HCT116 (cell line): ENCODE measurements at regions not wholly inside any gene's neighbourhood (a gene's known extent, or its start where the extent isn't known, plus 50 kb on each side); places are given as distances from the start of the nearest gene placed in this dataset.

Source experiments
- ATAC-seq: fragments of 200-7000 bp; cut with Tn5 transposase; 2 replicates; pipeline ENCODE4 v1.9.1; 2020; ENCODE audit warnings: mild to moderate bottlenecking, moderate library complexity
- BruUV-seq: library from RNA; stranded (reverse); fragments of 400-500 nt; replicated peaks from 2 replicates; lab custom pipeline; 2021; lab: Mats Ljungman, UMichigan
- CTCF ChIA-PET: fragments of 300-600 bp; sonication (Branson Sonifier 250); formaldehyde crosslinking; loops from one replicate; lab custom pipeline; 2021; ENCODE audit warnings: antibody characterized with exemption; lab: Charles Lee
- POLR2A ChIA-PET: fragments of 300-600, 350-600 bp; sonication (Branson Sonifier 250); formaldehyde crosslinking; loops from one replicate; lab custom pipeline; 2021; ENCODE audit warnings: antibody characterized with exemption; lab: Charles Lee
- RAD21 ChIA-PET, 2 experiments: fragments of 300-600 bp; sonication (Branson Sonifier 250); formaldehyde crosslinking; loops; one replicate each; lab custom pipeline; 2023; ENCODE audit warnings: low total read pairs in 2 of 2; ENCODE audit not compliant: uncharacterized antibody in 2 of 2, unreplicated experiment in 2 of 2, low non-redundant PET in 1 of 2; lab: Charles Lee
- DNase-seq: peaks from one replicate; pipeline ENCODE4 v3.0.0-alpha.2; 2010; ENCODE audit warnings: low read depth, low spot score
- H2AFZ ChIP-seq: fragments of 200-600 bp; shearing (Covaris generic), sonication (generic); 2 replicates; pipeline ENCODE4 v1.6.1; 2017; ENCODE audit warnings: low read depth, mixed run types, mixed read lengths, antibody characterized with exemption, low read length; ENCODE audit not compliant: poor library complexity, severe bottlenecking
- H3K27ac ChIP-seq: 2 replicates; pipeline ENCODE4 v1.5.1; 2012; ENCODE audit warnings: low read depth, low read length
- H3K27me3 ChIP-seq: fragments of 200-600 bp; sonication (generic); 2 replicates; pipeline ENCODE4 v1.6.1; 2016; ENCODE audit warnings: mixed run types, low read length, mixed read lengths; ENCODE audit not compliant: insufficient read depth
- H3K36me3 ChIP-seq, 2 experiments: fragments of 200-500 bp in 1 of 2; fragments of 200-600 bp in 1 of 2; sonication (Bioruptor generic) in 1 of 2; sonication (generic) in 1 of 2; 2 replicates each; pipeline versions ENCODE4 v1.5.1 to v1.6.1; 2014 to 2016; ENCODE audit warnings: low read length in 2 of 2, inconsistent platforms in 1 of 2, mixed read lengths in 1 of 2, mixed run types in 1 of 2; ENCODE audit not compliant: insufficient read depth in 2 of 2, control insufficient read depth in 1 of 2
- H3K4me1 ChIP-seq, 2 experiments: fragments of 200-600 bp in 1 of 2; sonication (generic) in 1 of 2; 2 replicates each; pipeline versions ENCODE4 v1.5.1 to v1.6.1; 2012 to 2017; ENCODE audit warnings: low read length in 2 of 2, inconsistent platforms in 1 of 2, mild to moderate bottlenecking in 1 of 2, mixed read lengths in 1 of 2, mixed run types in 1 of 2, moderate library complexity in 1 of 2; ENCODE audit not compliant: insufficient read depth in 2 of 2, control insufficient read depth in 1 of 2
- H3K4me2 ChIP-seq: fragments of 200-600 bp; sonication (generic); 2 replicates; pipeline ENCODE4 v1.6.1; 2017; ENCODE audit warnings: mixed run types, low read length, mixed read lengths
- H3K4me3 ChIP-seq, 2 experiments: fragments of 200-600 bp in 1 of 2; sonication (generic) in 1 of 2; replicated peaks in 1 of 2; 2 replicates each; pipeline ENCODE4 v1.5.1; 2011 to 2016; ENCODE audit warnings: low read length in 2 of 2, control low read depth in 1 of 2, low read depth in 1 of 2, mild to moderate bottlenecking in 1 of 2, mixed read lengths in 1 of 2, mixed run types in 1 of 2
- H3K79me2 ChIP-seq: fragments of 200-600 bp; sonication (generic); 2 replicates; pipeline ENCODE4 v1.6.1; 2017; ENCODE audit warnings: mild to moderate bottlenecking, mixed run types, low read length, moderate library complexity, mixed read lengths; ENCODE audit not compliant: insufficient read depth
- H3K9ac ChIP-seq: fragments of 200-600 bp; sonication (generic); 2 replicates; pipeline ENCODE4 v1.6.1; 2016; ENCODE audit warnings: low read length, mixed read lengths
- H3K9me2 ChIP-seq: fragments of 200-600 bp; sonication (generic), shearing (Covaris generic); 2 replicates; pipeline ENCODE4 v1.6.1; 2017; ENCODE audit warnings: mixed run types, mild to moderate bottlenecking, moderate library complexity; ENCODE audit not compliant: insufficient read depth
- H3K9me3 ChIP-seq, 2 experiments: fragments of 200-500 bp in 1 of 2; fragments of 200-600 bp in 1 of 2; sonication (Bioruptor generic) in 1 of 2; sonication (generic) in 1 of 2; 2 replicates each; pipeline ENCODE4 v1.6.1; 2014 to 2017; ENCODE audit warnings: low read length in 2 of 2, mixed read lengths in 2 of 2, inconsistent platforms in 1 of 2, low read depth in 1 of 2, mild to moderate bottlenecking in 1 of 2, mixed run types in 1 of 2, moderate library complexity in 1 of 2; ENCODE audit not compliant: control insufficient read depth in 1 of 2, insufficient read depth in 1 of 2
- H4K20me1 ChIP-seq: fragments of 200-600 bp; sonication (generic), shearing (Covaris generic); 2 replicates; pipeline ENCODE4 v1.6.1; 2017; ENCODE audit warnings: mixed run types, mild to moderate bottlenecking, moderate library complexity; ENCODE audit not compliant: insufficient read depth
- CEBPB ChIP-seq: IDR thresholded peaks from 2 replicates; pipeline ENCODE4 v1.6.1; 2012; ENCODE audit warnings: low read depth
- ELF1 ChIP-seq: IDR thresholded peaks from 2 replicates; pipeline ENCODE4 v1.6.1; 2012; ENCODE audit warnings: low read depth, borderline replicate concordance
- EZH2 ChIP-seq: fragments of 200-600 bp; sonication (generic); IDR thresholded peaks from 2 replicates; pipeline ENCODE4 v1.6.1; 2017; ENCODE audit warnings: antibody characterized with exemption, mixed run types
- JUND ChIP-seq: IDR thresholded peaks from 2 replicates; pipeline ENCODE4 v1.6.1; 2012
- POLR2A ChIP-seq: IDR thresholded peaks from 2 replicates; pipeline ENCODE4 v1.7.0; 2011; ENCODE audit warnings: borderline replicate concordance; ENCODE audit not compliant: insufficient read depth, insufficient read length; ENCODE audit errors: extremely low read depth
- POLR2AphosphoS5 ChIP-seq: IDR thresholded peaks from 2 replicates; pipeline ENCODE4 v1.6.1; 2011; ENCODE audit warnings: mild to moderate bottlenecking, low read depth, low read length, moderate library complexity
- RAD21 ChIP-seq: IDR thresholded peaks from 2 replicates; pipeline ENCODE4 v1.6.1; 2012; ENCODE audit warnings: low read depth, mild to moderate bottlenecking
- SIN3A ChIP-seq: IDR thresholded peaks from 2 replicates; pipeline ENCODE4 v1.6.1; 2012; ENCODE audit warnings: low read depth
- SP1 ChIP-seq: IDR thresholded peaks from 2 replicates; pipeline ENCODE4 v1.6.1; 2012; ENCODE audit warnings: low read depth
- SRF ChIP-seq: IDR thresholded peaks from 2 replicates; pipeline ENCODE4 v1.6.1; 2012; ENCODE audit warnings: low read depth
- TCF7L2 ChIP-seq: IDR thresholded peaks from 2 replicates; pipeline ENCODE4 v1.7.0; 2011; ENCODE audit warnings: borderline replicate concordance, inconsistent platforms; ENCODE audit not compliant: insufficient read depth, insufficient read length; ENCODE audit errors: extremely low read depth
- intact Hi-C: fragments of 100-400 bp; cut with micrococcal nuclease; formaldehyde crosslinking; loops from 2 replicates; pipeline ENCODE4 v1.10.0; 2022
- TF ChIP-seq, protein P1 (sequence below): IDR thresholded peaks from 2 replicates; pipeline ENCODE4 v1.6.1; 2011; ENCODE audit warnings: mild to moderate bottlenecking, low read length, moderate library complexity; ENCODE audit not compliant: insufficient replicate concordance; ENCODE audit errors: extremely low read depth
- TF ChIP-seq, protein P2 (sequence below): IDR thresholded peaks from 2 replicates; pipeline ENCODE4 v1.6.1; 2012

DNA sequence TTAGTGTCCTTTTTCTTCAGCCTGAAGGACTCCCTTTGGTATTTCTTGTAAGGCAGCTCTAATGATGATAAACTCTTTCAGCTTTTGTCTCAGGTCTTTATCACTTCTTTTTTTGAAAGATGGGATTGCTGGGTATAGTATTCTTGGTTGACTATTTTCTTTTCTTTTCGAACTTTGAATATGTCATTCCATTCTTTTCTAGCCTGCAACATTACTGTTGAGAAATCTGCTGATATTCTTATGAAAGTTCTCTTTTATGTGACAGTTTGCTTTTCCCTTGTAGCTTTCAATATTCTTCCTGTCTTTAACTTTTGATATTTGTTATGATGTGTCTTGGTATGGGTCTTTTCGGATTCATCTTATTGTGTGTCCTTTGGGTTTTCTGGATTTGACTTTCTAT, 107.6 kb upstream of the SRD5A3 start:
- DNase-seq (no peak), ATAC-seq (no peak)
- TF ChIP-seq TCF7L2 = no peak
- no peak for TF ChIP-seq ELF1
- no peak for TF ChIP-seq SRF
- no peak for TF ChIP-seq JUND
- TF ChIP-seq RAD21 = no peak
- TF ChIP-seq, protein P1, sequence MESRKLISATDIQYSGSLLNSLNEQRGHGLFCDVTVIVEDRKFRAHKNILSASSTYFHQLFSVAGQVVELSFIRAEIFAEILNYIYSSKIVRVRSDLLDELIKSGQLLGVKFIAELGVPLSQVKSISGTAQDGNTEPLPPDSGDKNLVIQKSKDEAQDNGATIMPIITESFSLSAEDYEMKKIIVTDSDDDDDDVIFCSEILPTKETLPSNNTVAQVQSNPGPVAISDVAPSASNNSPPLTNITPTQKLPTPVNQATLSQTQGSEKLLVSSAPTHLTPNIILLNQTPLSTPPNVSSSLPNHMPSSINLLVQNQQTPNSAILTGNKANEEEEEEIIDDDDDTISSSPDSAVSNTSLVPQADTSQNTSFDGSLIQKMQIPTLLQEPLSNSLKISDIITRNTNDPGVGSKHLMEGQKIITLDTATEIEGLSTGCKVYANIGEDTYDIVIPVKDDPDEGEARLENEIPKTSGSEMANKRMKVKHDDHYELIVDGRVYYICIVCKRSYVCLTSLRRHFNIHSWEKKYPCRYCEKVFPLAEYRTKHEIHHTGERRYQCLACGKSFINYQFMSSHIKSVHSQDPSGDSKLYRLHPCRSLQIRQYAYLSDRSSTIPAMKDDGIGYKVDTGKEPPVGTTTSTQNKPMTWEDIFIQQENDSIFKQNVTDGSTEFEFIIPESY = no peak
- TF ChIP-seq EZH2 = no peak
- TF ChIP-seq, protein P2, sequence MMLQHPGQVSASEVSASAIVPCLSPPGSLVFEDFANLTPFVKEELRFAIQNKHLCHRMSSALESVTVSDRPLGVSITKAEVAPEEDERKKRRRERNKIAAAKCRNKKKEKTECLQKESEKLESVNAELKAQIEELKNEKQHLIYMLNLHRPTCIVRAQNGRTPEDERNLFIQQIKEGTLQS = no peak
- no peak for TF ChIP-seq POLR2AphosphoS5
- no peak for TF ChIP-seq CEBPB
- no peak for TF ChIP-seq SP1
- no peak for TF ChIP-seq POLR2A
- TF ChIP-seq SIN3A = no peak
- no peak overlapping the region for H3K27ac ChIP-seq
- BruUV-seq = no TSS peak
- no peaks in the 10 kb centered on the region for H3K9me2 ChIP-seq
- H3K36me3 ChIP-seq = no peaks in the 10 kb centered on the region
- no peaks in the 10 kb centered on the region for H3K27me3 ChIP-seq
- no peaks in the 10 kb centered on the region for H3K4me1 ChIP-seq
- intact Hi-C loops = no loop called here
- H2AFZ ChIP-seq = no peak overlapping the region
- ChIA-PET RAD21 (no interaction called here), CTCF (no interaction called here), POLR2A (no interaction called here)
- H3K79me2 ChIP-seq = no peaks in the 10 kb centered on the region
- H3K9me3 ChIP-seq = no peaks in the 10 kb centered on the region
- no peak overlapping the region for H3K4me2 ChIP-seq
- no peak overlapping the region for H3K9ac ChIP-seq
- H4K20me1 ChIP-seq = no peaks in the 10 kb centered on the region
- no peak overlapping the region for H3K4me3 ChIP-seq
